Suppressor macrophage treated with lipopolysaccharide for 4 hours (primary cell): ENCODE measurements at regions not wholly inside any gene's neighbourhood (a gene's known extent, or its start where the extent isn't known, plus 50 kb on each side); places are given as distances from the start of the nearest gene placed in this dataset.

ENCODE experiments used
- DNase-seq: peaks from one replicate; pipeline ENCODE4 v3.0.0-alpha.2; 2020

DNA sequence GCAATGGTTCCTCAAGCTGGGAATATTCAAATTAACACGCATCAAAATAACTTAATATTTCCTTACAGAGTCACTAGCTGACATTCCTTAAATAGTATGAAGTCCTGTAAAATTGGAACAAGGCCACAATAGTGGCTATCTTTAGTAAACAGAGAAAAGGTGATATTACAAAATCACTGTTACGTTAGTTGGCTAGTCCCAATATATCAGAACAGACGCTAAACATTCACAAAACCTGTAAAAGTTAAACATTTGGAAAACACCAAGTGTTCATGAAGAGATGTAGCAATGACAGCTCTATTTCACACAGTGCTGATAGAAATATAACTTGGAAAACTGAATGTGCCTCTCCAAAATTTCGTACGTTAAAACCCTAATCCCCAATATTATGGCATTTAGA is 61.0 kb upstream of the FAM47C start:
- DNase-seq = no peak

DNA sequence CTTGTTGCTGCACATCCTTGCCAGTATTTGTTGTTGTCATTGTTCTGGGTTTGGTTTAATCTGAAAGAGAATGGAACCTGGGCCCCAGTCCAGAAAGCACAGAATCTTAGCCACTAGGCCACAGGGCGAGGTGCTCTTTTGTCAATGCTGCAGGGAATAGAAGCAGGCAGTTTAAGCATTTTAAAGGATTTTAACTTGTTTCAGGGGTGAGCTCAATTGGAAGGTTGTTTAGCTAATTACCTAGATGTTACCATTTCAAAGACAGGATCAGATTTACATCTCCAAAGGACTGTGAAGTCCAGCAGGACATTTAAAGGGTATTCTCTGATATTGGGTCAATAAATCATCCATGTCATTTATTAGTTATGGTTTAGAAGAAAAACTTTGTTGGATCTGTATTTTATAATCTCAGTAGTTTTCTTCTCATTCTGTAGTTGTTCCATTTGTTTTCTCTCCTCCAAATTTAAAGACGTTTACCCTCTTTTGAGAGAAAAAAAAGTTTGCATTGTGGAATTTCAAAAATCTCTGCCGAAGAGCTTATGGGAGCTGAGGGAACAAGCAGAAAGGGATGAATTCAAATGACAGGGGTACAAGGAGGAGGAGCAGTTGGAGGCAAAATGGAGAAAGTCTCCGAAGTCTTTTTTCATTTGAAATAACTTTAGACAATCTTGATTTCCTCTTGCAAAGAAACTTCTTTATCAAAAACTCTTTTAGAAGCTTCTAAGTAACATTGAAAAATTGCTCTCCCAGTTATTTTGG is 57.5 kb upstream of the FAM47C start:
- no peak for DNase-seq

DNA sequence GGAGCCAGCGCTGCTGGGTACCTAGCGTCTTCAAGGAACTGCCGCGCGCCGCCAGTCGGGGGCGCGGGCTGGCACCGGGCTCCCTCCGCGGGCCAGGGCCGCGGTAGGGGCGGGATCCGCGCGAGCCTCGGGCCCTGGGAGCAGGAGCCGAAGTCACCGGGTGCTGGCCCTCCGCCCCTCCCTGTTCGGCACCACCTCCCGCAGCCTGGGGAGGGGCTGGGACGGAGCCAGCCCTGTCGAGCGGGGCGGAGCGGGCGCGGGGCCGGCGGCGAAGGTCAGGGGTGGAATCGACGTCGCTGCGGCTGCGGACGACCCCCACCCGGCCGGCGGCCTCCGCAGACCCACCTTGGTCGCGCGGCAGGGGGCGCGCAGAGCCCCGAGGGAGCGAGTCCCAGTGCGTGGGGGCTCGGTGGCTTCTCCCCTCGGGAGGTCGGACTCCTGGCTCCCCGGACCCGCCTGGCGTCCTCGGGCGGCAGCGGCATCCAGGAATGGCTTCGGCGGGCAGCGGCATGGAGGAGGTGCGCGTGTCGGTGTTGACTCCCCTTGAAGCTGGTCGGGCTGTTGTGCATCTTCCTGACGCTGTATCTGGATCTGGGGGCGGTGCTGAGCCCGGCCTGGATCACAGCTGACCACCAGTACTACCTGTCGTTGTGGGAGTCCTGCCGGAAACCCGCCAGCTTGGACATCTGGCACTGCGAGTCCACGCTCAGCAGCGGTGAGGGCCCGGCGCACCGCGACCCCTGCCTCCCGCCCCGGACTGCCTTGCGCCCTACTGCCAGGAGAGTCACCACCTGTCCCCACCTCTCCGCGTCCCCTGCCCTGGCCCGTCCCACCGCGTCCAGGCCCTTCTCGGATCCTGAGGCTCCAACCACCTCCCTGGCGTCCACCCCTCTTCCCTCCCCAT is 50.5 kb upstream of the FAM47C start:
- no peak for DNase-seq
